Skeletal muscle satellite cell (primary cell): ENCODE measurements at regions not wholly inside any gene's neighbourhood (a gene's known extent, or its start where the extent isn't known, plus 50 kb on each side); places are given as distances from the start of the nearest gene placed in this dataset.

Experiments
- H3K27me3 ChIP-seq: 2 replicates; pipeline ENCODE4 v1.7.0; 2013; ENCODE audit warnings: low read length; ENCODE audit not compliant: control insufficient read depth, insufficient read depth
- H3K36me3 ChIP-seq: 2 replicates; pipeline ENCODE4 v1.7.0; 2013; ENCODE audit warnings: mild to moderate bottlenecking, control low read depth, low read length; ENCODE audit not compliant: insufficient read depth
- H3K4me1 ChIP-seq: 2 replicates; pipeline ENCODE4 v1.7.0; 2013; ENCODE audit warnings: low read length; ENCODE audit not compliant: control insufficient read depth, insufficient read depth
- H3K4me2 ChIP-seq: 2 replicates; pipeline ENCODE4 v1.7.0; 2013; ENCODE audit warnings: mild to moderate bottlenecking, low read length
- H3K4me3 ChIP-seq: 2 replicates; pipeline ENCODE4 v1.7.0; 2013; ENCODE audit warnings: low read length
- H3K9ac ChIP-seq: 2 replicates; pipeline ENCODE4 v1.7.0; 2013; ENCODE audit warnings: mild to moderate bottlenecking, low read depth, low read length, moderate library complexity
- H3K9me3 ChIP-seq: replicated peaks from 2 replicates; pipeline ENCODE4 v1.7.0; 2013; ENCODE audit warnings: mild to moderate bottlenecking, control low read depth, low read length

GRCh38 chr5:4137781-4138180, 542.1 kb downstream of the IRX1 start:
- Histone ChIP-seq H3K4me2 (no peak overlapping the region), H3K9ac (no peak overlapping the region), H3K4me1 (no peaks in the 10 kb centered on the region), H3K36me3 (no peaks in the 10 kb centered on the region), H3K27me3 (no peaks in the 10 kb centered on the region), H3K4me3 (no peak overlapping the region), H3K9me3 (peaks cover 19% of the 10 kb centered on the region)

- Histone ChIP-seq H3K4me3 (no peak overlapping the region), H3K36me3 (no peaks in the 10 kb centered on the region), H3K4me1 (no peaks in the 10 kb centered on the region), H3K27me3 (no peaks in the 10 kb centered on the region), H3K9me3 (peaks cover 19% of the 10 kb centered on the region), H3K4me2 (no peak overlapping the region), H3K9ac (no peak overlapping the region)
These were observed 547.2 kb downstream of the IRX1 start for GRCh38 chr5:4142842-4143241.

GRCh38 chr5:4144411-4145007, 548.9 kb downstream of the IRX1 start:
- H3K9me3 ChIP-seq, result peaks cover 19% of the 10 kb centered on the region

GRCh38 chr5:4145511-4145910, 549.9 kb downstream of the IRX1 start:
- Histone ChIP-seq H3K36me3 (no peaks in the 10 kb centered on the region), H3K9ac (no peak overlapping the region), H3K4me2 (no peak overlapping the region), H3K27me3 (no peaks in the 10 kb centered on the region), H3K4me3 (no peak overlapping the region), H3K9me3 (peaks cover 15% of the 10 kb centered on the region), H3K4me1 (no peaks in the 10 kb centered on the region)

More at GRCh38 chr5:4144411-4145007, 548.9 kb downstream of the IRX1 start:
- H3K4me2 ChIP-seq, result no peak overlapping the region
- H3K36me3 ChIP-seq, result no peaks in the 10 kb centered on the region
- no peaks in the 10 kb centered on the region for H3K27me3 ChIP-seq
- no peaks in the 10 kb centered on the region for H3K4me1 ChIP-seq
- no peak overlapping the region for H3K9ac ChIP-seq
- H3K4me3 ChIP-seq, result no peak overlapping the region

GRCh38 chr5:4148009-4148408, 552.4 kb downstream of the IRX1 start:
- no peaks in the 10 kb centered on the region for H3K4me1 ChIP-seq
- H3K36me3 ChIP-seq, result no peaks in the 10 kb centered on the region

GRCh38 chr5:4150067-4150466, 554.4 kb downstream of the IRX1 start:
- Histone ChIP-seq H3K27me3 (no peaks in the 10 kb centered on the region), H3K36me3 (no peaks in the 10 kb centered on the region), H3K4me3 (no peak overlapping the region), H3K9me3 (peaks cover 8% of the 10 kb centered on the region), H3K4me2 (no peak overlapping the region), H3K9ac (no peak overlapping the region), H3K4me1 (no peaks in the 10 kb centered on the region)

More at GRCh38 chr5:4148009-4148408, 552.4 kb downstream of the IRX1 start:
- H3K9me3 ChIP-seq, result peaks cover 15% of the 10 kb centered on the region
- no peak overlapping the region for H3K9ac ChIP-seq
- H3K4me3 ChIP-seq, result no peak overlapping the region
- no peak overlapping the region for H3K4me2 ChIP-seq
- H3K27me3 ChIP-seq, result no peaks in the 10 kb centered on the region

- Histone ChIP-seq H3K9me3 (peaks cover 9% of the 10 kb centered on the region), H3K4me3 (no peak overlapping the region), H3K4me2 (no peak overlapping the region), H3K27me3 (no peaks in the 10 kb centered on the region), H3K4me1 (no peaks in the 10 kb centered on the region), H3K9ac (no peak overlapping the region), H3K36me3 (no peaks in the 10 kb centered on the region)
These were observed 560.5 kb downstream of the IRX1 start for GRCh38 chr5:4156153-4156552.

- Histone ChIP-seq H3K36me3 (no peaks in the 10 kb centered on the region), H3K4me3 (no peak overlapping the region), H3K4me2 (no peak overlapping the region), H3K4me1 (no peaks in the 10 kb centered on the region), H3K9me3 (peaks cover 9% of the 10 kb centered on the region), H3K27me3 (no peaks in the 10 kb centered on the region), H3K9ac (no peak overlapping the region)
These were observed 561.3 kb downstream of the IRX1 start for GRCh38 chr5:4156889-4157288.

- no peak overlapping the region for H3K4me3 ChIP-seq
These were observed 563.3 kb downstream of the IRX1 start for GRCh38 chr5:4158750-4159447.

GRCh38 chr5:4159681-4160080, 564.0 kb downstream of the IRX1 start:
- H3K27me3 ChIP-seq, result no peaks in the 10 kb centered on the region
- H3K4me2 ChIP-seq, result no peak overlapping the region
- H3K9ac ChIP-seq, result no peak overlapping the region
- H3K4me1 ChIP-seq, result no peaks in the 10 kb centered on the region
- H3K9me3 ChIP-seq, result peaks cover 9% of the 10 kb centered on the region
- no peaks in the 10 kb centered on the region for H3K36me3 ChIP-seq
- H3K4me3 ChIP-seq, result no peak overlapping the region

More at GRCh38 chr5:4158750-4159447, 563.3 kb downstream of the IRX1 start:
- no peaks in the 10 kb centered on the region for H3K4me1 ChIP-seq
- no peaks in the 10 kb centered on the region for H3K27me3 ChIP-seq
- H3K9me3 ChIP-seq, result peaks cover 9% of the 10 kb centered on the region
- H3K9ac ChIP-seq, result no peak overlapping the region
- no peaks in the 10 kb centered on the region for H3K36me3 ChIP-seq
- no peak overlapping the region for H3K4me2 ChIP-seq

GRCh38 chr5:4164167-4164566, 568.5 kb downstream of the IRX1 start:
- Histone ChIP-seq H3K4me3 (no peak overlapping the region), H3K9ac (no peak overlapping the region), H3K27me3 (no peaks in the 10 kb centered on the region), H3K36me3 (no peaks in the 10 kb centered on the region), H3K4me2 (no peak overlapping the region), H3K4me1 (no peaks in the 10 kb centered on the region), H3K9me3 (peaks cover 3% of the 10 kb centered on the region)

GRCh38 chr5:4180703-4181102, 585.1 kb downstream of the IRX1 start:
- Histone ChIP-seq H3K4me3 (no peak overlapping the region), H3K27me3 (no peaks in the 10 kb centered on the region), H3K4me2 (no peak overlapping the region), H3K9ac (no peak overlapping the region), H3K36me3 (no peaks in the 10 kb centered on the region), H3K9me3 (peaks cover 3% of the 10 kb centered on the region), H3K4me1 (no peaks in the 10 kb centered on the region)
